Upper lobe of left lung (tissue), 6 donors: ENCODE measurements at regions not wholly inside any gene's neighbourhood (a gene's known extent, or its start where the extent isn't known, plus 50 kb on each side); places are given as distances from the start of the nearest gene placed in this dataset.

Source experiments
- ATAC-seq, 2 donors: fragments of 200-7000 bp; cut with Tn5 transposase; one replicate each; pipeline ENCODE4 v1.9.1; 2022; ENCODE audit warnings: mild to moderate bottlenecking in 2 of 2, moderate library complexity in 2 of 2; ENCODE audit not compliant: low FRiP score in 2 of 2
- DNase-seq, 2 donors: peaks; one replicate each; pipeline ENCODE4 v3.0.0-alpha.2; 2019 to 2020
- H3K27ac ChIP-seq, 4 donors: fragments of 200-600 bp; sonication (generic); one replicate each; pipeline ENCODE4 v1.5.1; 2016 to 2019
- H3K27me3 ChIP-seq, 4 donors: fragments of 200-600 bp; sonication (generic); one replicate each; pipeline ENCODE4 v1.5.1; 2017 to 2019
- H3K36me3 ChIP-seq, 4 donors: fragments of 200-600 bp; sonication (generic); one replicate each; pipeline ENCODE4 v1.5.1; 2016 to 2019
- H3K4me1 ChIP-seq, 4 donors: fragments of 200-600 bp; sonication (generic); one replicate each; pipeline ENCODE4 v1.5.1; 2018 to 2019
- H3K4me3 ChIP-seq, 4 donors: fragments of 200-600 bp; sonication (generic); one replicate each; pipeline ENCODE4 v1.5.1; 2017 to 2019; ENCODE audit warnings: mild to moderate bottlenecking in 2 of 4, moderate library complexity in 1 of 4
- H3K9me3 ChIP-seq, 4 donors: fragments of 200-600 bp; sonication (generic); one replicate each; pipeline ENCODE4 v1.5.1; 2018 to 2019
- EP300 ChIP-seq, 4 donors: sonication (generic); formaldehyde crosslinking; IDR thresholded peaks; one replicate each; pipeline ENCODE4 v1.5.1; 2017; ENCODE audit warnings: antibody characterized with exemption in 4 of 4, control low read depth in 2 of 4
- POLR2A ChIP-seq, 4 donors: fragments of 450-650 bp; IDR thresholded peaks; one replicate each; pipeline ENCODE4 v1.5.1; 2016 to 2017; ENCODE audit warnings: antibody characterized with exemption in 4 of 4, mild to moderate bottlenecking in 2 of 4
- POLR2AphosphoS5 ChIP-seq, 2 donors: sonication (generic); formaldehyde crosslinking; IDR thresholded peaks; one replicate each; pipeline ENCODE4 v1.5.1; 2017; ENCODE audit warnings: antibody characterized with exemption in 2 of 2
- WGBS, 2 donors: methylation state at CpG; one replicate each; pipeline ENCODE4 v1.1.5; 2017 to 2018; 5-methylcytosine and 5-hydroxymethylcytosine counted together
- TF ChIP-seq, protein P1 (sequence below), 6 experiments: fragments of 450-650 bp in 4 of 6; fragments of 200-600 bp in 2 of 6; sonication (generic) in 2 of 6; IDR thresholded peaks; one replicate each; pipeline ENCODE4 v1.5.1; 2016 to 2019; ENCODE audit warnings: antibody characterized with exemption in 6 of 6
- donor health status: DM: no; HTN: no; CAD: no; lungs with moderate emphysema.
- donor health status: DM: no; HTN: yes; CAD: no; lungs with severe emphysema.

DNA sequence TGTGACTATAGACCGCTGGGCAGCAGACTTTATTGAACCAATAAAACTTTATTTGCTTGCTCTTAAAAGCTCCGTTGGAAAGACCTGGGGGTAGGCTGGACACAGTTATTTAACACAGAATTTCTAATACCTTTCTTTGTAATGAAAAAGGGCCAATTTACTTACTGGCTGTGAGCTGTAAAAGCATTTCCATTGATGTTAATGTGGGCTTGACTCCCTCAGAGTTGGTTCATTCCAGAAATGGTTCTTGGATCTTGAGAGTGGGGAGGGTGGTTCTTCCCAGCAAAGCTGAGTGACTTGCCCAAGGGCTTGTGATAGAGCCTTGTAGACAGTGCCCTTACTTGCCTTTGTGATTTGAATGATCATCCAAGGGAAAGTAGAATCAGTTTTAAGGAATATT lies 100.6 kb downstream of the SOX4 start:
- Histone ChIP-seq H3K4me3 (no peak overlapping the region), H3K27ac (no peak overlapping the region), H3K4me1 (no peaks in the 10 kb centered on the region), H3K9me3 (no peaks in the 10 kb centered on the region), H3K36me3 (no peaks in the 10 kb centered on the region), H3K27me3 (no peaks in the 10 kb centered on the region)
- ATAC-seq (no peak), DNase-seq (no peak)
- TF ChIP-seq POLR2AphosphoS5 (IDR thresholded peaks at IDR 0.05): no peak
- TF ChIP-seq, protein P1, sequence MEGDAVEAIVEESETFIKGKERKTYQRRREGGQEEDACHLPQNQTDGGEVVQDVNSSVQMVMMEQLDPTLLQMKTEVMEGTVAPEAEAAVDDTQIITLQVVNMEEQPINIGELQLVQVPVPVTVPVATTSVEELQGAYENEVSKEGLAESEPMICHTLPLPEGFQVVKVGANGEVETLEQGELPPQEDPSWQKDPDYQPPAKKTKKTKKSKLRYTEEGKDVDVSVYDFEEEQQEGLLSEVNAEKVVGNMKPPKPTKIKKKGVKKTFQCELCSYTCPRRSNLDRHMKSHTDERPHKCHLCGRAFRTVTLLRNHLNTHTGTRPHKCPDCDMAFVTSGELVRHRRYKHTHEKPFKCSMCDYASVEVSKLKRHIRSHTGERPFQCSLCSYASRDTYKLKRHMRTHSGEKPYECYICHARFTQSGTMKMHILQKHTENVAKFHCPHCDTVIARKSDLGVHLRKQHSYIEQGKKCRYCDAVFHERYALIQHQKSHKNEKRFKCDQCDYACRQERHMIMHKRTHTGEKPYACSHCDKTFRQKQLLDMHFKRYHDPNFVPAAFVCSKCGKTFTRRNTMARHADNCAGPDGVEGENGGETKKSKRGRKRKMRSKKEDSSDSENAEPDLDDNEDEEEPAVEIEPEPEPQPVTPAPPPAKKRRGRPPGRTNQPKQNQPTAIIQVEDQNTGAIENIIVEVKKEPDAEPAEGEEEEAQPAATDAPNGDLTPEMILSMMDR (IDR thresholded peaks at IDR 0.05): no peak
- TF ChIP-seq POLR2A (IDR thresholded peaks at IDR 0.05): no peak
- no peak for TF ChIP-seq EP300 (IDR thresholded peaks at IDR 0.05)
- 89 to 93% methylated on average over 2 of the region's 2 CpGs for WGBS, 2 donors

DNA sequence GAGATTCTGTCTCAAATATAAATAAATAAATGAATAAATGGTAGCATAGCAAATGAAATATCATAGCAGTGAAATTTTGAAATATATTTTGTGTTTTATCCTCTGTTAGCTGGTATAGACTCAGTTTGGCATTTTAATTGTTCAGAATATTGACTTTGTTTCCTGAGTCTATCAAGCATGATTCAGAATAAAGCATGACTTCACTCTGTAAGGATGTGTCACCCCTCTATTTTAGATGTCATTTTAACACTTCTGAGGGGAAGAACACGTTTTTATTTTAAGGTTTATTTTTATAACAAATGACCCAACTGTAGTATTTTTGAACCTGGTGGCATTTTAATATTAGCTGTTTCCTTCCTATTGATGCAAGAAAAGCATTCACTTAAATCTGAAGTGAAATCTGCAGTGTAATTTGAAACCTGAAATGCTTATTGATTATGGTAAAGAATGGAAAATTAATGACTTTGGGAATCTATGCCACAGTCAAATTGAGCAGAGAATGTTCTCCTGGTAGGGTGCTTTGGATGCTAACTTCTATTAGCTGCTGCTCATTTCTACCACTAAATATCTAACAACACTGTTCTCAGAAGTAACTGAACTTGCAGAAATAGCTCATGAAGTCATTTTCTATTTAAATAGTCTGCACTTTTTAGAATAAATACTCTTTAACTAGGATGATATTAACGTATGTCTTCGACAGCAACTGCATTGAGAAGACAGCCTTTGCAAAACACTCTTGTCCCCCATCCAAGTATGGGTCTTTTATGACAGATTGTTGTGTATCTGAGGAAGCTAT lies 114.2 kb downstream of the SOX4 start:
- DNase-seq (no peak), ATAC-seq (no peak)
- TF ChIP-seq POLR2A (IDR thresholded peaks at IDR 0.05): no peak
- TF ChIP-seq, protein P1 (IDR thresholded peaks at IDR 0.05): no peak
- no peak for TF ChIP-seq POLR2AphosphoS5 (IDR thresholded peaks at IDR 0.05)
- no peak for TF ChIP-seq EP300 (IDR thresholded peaks at IDR 0.05)
- no peak overlapping the region for H3K4me3 ChIP-seq
- H3K9me3 ChIP-seq: no peaks in the 10 kb centered on the region
- no peaks in the 10 kb centered on the region for H3K4me1 ChIP-seq
- H3K27me3 ChIP-seq: no peaks in the 10 kb centered on the region
- no peak overlapping the region for H3K27ac ChIP-seq
- 38 to 42% methylated on average over 3 of the region's 3 CpGs for whole genome bisulfite sequencing, 2 donors
- no peaks in the 10 kb centered on the region for H3K36me3 ChIP-seq

DNA sequence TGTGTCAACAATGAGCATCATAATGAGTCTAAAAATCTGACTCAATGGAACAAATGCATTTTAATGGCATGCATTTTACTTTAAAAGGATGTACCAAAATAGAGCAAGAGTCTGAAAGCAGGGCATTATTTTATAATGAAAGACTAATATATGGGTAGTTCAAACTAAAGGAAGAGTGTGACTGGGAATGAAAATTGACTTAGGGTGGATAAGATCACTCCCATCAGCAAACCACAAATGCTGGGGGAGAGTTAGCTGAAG lies 114.7 kb downstream of the SOX4 start:
- H3K4me1 ChIP-seq: no peaks in the 10 kb centered on the region
- DNase-seq (no peak), ATAC-seq (no peak)
- H3K27me3 ChIP-seq: no peaks in the 10 kb centered on the region
- no peak overlapping the region for H3K4me3 ChIP-seq
- H3K27ac ChIP-seq: no peak overlapping the region
- H3K36me3 ChIP-seq: no peaks in the 10 kb centered on the region
- no peaks in the 10 kb centered on the region for H3K9me3 ChIP-seq
- TF ChIP-seq, protein P1 (IDR thresholded peaks at IDR 0.05): no peak
- TF ChIP-seq POLR2A (IDR thresholded peaks at IDR 0.05): no peak
- TF ChIP-seq POLR2AphosphoS5 (IDR thresholded peaks at IDR 0.05): no peak
- no peak for TF ChIP-seq EP300 (IDR thresholded peaks at IDR 0.05)

DNA sequence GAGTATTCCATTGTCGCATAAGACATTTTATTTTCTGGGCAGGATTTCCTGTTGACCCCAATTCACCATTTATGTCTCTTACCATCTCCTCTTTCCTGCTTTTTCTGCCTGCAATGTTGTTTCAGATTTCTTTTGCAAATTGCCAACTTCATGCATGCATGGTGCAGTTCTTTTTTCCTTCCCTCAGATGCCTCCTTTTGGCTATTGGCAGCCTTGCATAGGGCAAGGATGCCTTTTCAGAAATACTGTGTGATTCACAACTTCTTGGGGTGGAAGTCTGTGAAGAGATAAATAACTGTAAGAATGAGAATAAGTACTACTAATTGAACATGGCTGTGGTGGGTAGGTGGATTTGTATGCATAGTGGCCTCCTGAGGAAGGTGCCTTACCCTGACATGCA lies 116.7 kb downstream of the SOX4 start:
- no peak for TF ChIP-seq EP300 (IDR thresholded peaks at IDR 0.05)
- TF ChIP-seq POLR2A (IDR thresholded peaks at IDR 0.05): no peak
- no peak for TF ChIP-seq POLR2AphosphoS5 (IDR thresholded peaks at IDR 0.05)
- H3K27ac ChIP-seq: no peak overlapping the region
- DNase-seq (no peak), ATAC-seq (no peak)
- no peaks in the 10 kb centered on the region for H3K27me3 ChIP-seq
- no peaks in the 10 kb centered on the region for H3K4me1 ChIP-seq
- H3K36me3 ChIP-seq: no peaks in the 10 kb centered on the region
- WGBS, 2 donors: 69 to 70% methylated on average over 1 of the region's 1 CpG
- no peaks in the 10 kb centered on the region for H3K9me3 ChIP-seq
- no peak overlapping the region for H3K4me3 ChIP-seq

DNA sequence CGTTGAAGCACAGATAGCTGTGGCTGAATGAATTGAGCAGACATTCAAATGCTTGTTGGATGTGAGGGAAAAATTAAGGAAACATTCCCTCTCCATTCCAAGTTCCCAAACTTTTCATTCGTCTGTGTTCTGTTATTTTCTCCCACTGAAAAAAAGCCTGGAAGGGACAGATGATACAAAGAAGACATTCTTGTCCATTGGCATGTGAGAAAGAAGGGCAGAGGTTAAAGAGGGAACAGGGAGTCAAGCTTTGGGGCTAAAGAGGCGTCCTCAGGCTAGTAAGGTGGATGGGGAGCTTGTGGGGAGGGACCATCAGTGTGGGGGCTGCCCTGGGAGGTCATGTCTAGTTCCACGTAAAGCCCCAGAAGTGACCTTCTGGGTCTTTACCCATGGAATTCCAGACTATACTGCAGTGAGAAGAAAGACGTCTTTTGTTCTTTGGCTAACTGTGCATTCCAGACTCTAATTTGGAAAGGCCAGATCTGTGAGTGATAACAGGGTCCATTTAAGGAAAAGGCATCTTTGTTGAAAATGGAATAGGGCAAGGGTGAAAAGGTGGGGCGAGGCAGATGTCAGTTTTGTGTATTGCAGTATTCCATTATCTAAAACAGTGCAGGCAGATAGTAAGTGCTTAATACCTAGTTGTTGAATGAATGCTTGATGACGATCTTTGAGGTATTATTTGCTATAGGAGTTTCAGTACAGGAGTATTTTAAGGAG lies 117.5 kb downstream of the SOX4 start:
- Histone ChIP-seq H3K27ac (no peak overlapping the region), H3K9me3 (no peaks in the 10 kb centered on the region), H3K4me1 (no peaks in the 10 kb centered on the region), H3K36me3 (no peaks in the 10 kb centered on the region), H3K4me3 (no peak overlapping the region), H3K27me3 (no peaks in the 10 kb centered on the region)
- 85 to 87% methylated on average over 7 of the region's 7 CpGs for WGBS, 2 donors
- no peak for DNase-seq
- TF ChIP-seq POLR2A (IDR thresholded peaks at IDR 0.05) (no peak), POLR2AphosphoS5 (IDR thresholded peaks at IDR 0.05) (no peak), EP300 (IDR thresholded peaks at IDR 0.05) (no peak)
- TF ChIP-seq, protein P1 (IDR thresholded peaks at IDR 0.05): no peak
- ATAC-seq: no peak
